NCI-H748 (cell line): ENCODE measurements at regions not wholly inside any gene's neighbourhood (a gene's known extent, or its start where the extent isn't known, plus 50 kb on each side); places are given as distances from the start of the nearest gene placed in this dataset.
"Not testable (repeated sequence)": the region's sequence is repeated elsewhere in the genome, so short reads cannot be mapped to it uniquely, and the experiment has no call there.

Experiments used
- DNase-seq: peaks from one replicate; lab custom pipeline; 2025; ENCODE audit not compliant: unreplicated experiment; lab: John Stamatoyannopoulos, UW

DNA sequence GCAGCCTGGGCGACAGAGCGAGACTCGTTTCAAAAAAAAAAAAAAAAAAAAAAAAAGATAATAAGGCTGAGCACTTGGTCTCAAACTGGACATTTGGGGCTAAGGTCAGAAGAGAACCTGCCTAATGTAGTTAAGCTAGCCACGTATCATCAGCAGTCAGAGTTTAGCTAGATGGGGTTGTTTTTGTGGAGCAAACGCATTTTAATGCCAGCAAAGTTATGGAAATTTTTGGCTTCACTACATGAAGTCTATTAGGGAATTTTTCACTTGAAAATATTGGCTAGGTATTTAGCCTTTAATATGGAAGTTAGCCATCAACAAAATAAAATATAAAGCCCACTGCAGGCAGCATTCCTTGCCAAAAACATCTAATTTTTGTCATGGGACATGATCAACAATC lies 902.9 kb upstream of the CDH18 start:
- DNase-seq = not testable (repeated sequence)

DNA sequence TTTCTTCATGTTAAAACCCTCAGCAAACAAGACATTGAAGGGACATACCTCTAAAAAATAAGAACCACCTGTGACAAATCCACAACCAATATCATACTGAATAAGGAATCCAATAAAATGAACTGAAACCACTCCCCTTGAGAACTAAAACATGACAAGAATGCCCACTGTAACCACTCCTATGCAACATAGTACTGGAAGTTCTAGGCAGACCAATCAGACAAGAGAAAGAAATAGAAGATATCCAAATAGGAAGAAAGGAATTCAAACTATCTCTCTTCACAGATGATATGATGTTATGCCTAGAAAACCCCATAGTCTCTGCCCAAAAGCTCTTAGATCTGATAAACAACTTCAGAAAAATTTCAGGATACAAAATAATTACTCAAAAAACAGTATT lies 887.7 kb upstream of the CDH18 start:
- not testable (repeated sequence) for DNase-seq

DNA sequence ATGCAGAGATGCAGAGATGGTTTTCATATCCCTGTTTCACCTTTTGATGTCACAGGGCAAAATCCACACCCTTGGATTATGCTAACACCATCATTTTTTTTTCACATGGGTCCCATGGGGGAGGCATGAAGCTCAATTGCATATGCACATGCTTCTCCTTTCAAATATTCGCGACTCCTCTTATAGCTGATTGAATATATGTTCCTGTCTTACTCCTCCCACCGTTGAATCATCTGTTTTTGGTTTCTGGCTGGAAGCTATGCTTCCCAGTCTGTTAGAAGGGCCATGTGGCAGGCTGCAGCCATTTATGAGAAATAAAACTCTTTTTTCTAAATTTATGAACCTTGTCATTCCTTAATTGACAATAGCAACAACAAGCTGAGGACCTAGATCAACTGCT lies 877.9 kb upstream of the CDH18 start:
- not testable (repeated sequence) for DNase-seq

DNA sequence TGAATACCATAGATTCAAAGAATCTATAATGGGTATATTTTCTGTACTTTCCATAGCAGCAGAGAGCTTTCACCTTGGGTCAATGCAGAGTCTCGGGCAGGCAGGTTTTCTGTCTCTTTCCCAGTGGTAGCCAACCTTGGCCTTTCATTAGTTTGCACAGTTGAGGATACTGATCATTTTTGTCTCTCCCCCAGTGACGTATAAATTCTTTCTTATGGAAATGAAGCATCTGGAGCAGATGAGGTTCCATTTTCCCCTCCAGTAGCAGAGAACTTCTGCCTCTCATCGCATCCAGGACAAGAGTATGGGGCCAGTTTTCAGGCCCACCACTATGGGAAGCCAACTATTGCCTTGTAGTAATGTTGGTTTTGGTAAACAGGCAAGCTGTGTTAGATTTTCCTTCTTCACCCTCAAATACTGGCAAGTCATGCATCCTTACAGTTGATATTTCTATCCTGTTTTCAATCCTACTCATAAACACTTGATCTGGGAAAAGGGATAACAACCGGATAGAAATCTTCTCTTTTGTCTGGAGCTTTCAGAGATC lies 845.2 kb upstream of the CDH18 start:
- DNase-seq = no peak

DNA sequence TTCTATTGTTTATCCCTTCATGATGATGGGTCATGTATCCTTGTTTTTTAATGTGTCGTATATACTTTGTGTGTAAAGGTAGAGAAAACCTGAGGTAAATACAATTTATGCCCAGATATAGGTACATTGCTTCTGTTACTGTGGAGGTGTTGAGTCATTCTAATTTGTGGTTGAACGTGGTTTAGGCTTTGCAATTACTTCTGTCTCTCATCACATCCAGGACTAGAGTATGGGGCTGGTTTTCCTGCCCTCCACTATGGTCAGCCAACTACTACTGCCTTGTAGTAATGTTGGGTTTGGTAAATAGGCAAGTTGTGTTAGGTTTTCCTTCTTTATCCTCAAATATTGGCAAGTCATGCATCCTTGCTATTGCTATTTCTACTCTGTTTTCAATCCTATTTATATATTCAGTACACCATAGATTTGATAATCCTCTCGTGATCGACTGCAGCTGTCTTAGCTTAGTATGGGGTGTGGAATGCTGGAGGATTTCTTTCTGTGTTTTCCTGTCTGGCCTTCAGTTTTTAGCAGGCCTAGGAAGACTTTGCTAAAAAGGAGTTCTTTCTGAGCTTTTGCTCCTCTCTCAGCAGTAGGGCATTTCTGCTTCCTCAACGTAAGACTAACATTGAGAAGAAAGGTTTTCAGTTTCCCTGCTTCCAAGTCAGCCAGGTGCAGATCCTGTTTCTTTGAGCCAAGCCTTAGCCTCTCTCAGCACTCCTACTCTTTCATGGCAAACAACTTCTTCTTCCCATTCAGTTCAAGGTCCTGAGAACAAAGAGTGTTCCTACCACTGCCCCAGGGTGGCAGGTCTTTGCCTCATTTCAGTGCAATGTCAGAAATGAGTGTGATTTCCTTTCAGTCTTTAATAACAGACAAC lies 844.4 kb upstream of the CDH18 start:
- DNase-seq = no peak

DNA sequence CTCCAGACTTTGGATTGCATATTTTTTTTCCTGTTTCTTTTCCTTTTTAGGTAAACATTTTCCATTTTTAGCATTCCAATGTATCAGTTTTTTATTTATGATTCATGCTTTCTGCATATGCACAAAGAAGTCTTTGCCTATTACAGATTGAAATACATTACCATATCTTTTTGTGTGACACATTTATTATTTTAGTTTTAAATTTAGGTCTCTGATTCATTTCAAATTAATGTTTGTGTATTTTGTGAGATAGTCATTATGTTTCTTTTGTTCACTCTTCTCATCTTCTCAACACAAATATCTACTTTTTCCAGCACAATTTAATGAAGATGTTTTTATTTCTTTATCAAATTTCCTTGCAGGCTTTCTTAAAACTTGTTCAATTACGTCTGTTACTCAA lies 838.0 kb upstream of the CDH18 start:
- DNase-seq = not testable (repeated sequence)

DNA sequence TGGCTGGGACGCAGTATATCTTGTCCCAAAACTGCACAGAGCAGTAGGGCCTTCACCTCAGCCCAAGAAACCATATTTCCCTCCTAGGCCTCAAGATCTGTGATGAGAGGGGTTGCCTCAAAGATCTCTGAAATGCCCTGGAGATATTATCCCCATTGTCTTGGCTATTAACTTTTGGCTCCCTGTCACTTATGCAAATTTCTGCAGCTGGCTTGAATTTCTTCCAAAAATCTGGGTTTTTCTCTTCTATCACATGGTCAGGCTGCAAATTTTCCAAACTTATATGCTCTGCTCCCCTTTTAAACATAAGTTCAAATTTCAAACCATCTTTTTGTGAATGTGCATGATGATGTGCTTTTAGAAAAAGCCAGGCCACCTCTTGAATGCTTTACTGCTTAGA lies 809.2 kb upstream of the CDH18 start:
- DNase-seq = not testable (repeated sequence)

DNA sequence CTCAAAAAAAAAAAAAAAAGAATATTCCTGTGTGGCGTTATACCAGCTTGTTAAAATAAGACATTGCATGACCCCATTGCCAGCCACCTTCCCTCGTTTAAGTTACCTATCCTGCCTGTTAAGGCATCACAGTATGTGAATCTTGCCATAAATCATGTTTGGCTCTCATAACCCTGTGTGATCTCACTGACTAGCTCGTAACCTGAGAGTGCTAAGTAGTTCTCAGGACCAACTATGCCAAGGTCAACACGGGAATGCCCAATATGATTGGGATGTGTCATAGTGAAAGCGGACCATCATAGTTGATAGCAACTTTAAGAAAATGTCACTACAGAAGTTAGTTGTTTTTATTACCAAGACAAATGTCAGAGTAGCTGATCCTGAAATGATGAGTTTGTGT lies 796.8 kb upstream of the CDH18 start:
- DNase-seq = not testable (repeated sequence)

DNA sequence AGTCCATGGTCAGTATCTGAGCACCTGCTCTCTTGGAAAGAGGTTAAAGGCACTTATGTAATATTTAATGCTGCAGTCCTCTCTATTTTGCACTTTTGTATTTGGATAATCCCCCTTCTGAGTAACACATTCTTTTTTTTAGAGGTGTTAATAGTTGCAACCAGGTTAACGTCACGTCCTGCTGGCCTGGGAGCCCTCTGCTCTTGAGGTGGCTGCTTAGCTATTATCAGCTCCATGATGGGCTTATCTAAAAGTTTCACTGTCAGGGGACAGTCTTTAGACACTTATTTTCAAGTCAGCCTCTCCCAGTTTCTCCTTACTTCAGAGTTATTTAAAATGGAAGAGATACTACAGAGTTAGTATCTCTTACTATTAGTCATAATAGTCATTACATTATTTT lies 795.5 kb upstream of the CDH18 start:
- DNase-seq = not testable (repeated sequence)

DNA sequence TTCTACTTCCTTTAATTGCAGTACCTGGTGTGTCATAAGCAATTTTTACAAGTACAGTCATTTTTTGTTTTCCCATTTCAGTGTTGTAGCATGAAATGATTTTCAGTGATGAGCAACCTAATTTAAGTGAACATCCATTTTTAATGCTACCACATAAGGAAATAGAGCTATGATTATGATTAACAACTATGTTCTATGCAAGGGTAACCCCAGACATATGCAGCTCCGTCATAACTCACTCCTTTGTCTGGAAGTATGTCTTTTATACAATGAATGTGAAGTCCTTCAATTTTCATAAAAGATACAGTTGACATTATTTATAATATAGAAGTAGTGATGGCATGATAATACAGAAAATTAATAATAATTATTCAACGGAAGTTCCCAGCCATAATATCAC lies 783.3 kb upstream of the CDH18 start:
- DNase-seq = not testable (repeated sequence)

DNA sequence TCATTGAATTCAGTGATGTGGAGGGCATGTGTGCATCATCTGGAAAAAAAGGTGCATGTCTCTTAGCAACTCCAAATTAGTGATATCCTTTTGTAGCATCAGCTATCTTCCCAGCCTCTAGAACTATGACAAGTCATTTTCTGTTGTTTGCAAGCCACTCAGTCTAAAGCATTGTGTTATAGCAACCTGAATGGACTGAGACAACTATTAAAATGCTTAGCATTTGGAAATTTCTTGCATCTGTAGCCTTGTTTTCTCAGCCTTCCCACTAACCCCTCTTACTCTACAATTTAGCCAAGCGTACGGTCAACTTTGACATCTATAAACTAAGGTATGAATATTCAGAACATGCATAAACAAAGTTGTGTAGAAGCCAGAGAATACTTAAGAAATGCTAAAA lies 777.1 kb upstream of the CDH18 start:
- DNase-seq = not testable (repeated sequence)

DNA sequence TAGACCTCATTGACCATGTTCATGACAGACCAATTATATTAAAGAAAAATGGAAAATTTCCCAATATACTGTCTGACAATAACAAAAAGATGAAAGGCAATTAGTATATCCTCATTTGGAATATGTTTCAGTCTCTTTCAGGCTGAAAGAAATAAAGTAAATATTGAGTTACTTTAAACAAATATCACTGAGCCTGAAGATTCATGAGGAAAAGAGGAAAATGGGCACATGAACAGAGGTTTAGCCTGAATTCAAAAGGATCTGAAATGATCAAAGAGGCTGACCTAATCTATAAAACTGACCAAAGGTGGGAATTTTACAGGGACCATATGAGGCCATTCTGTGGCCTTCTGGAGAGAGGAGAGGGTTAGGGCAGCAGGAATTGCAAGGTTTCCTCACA lies 771.5 kb upstream of the CDH18 start:
- DNase-seq = not testable (repeated sequence)

DNA sequence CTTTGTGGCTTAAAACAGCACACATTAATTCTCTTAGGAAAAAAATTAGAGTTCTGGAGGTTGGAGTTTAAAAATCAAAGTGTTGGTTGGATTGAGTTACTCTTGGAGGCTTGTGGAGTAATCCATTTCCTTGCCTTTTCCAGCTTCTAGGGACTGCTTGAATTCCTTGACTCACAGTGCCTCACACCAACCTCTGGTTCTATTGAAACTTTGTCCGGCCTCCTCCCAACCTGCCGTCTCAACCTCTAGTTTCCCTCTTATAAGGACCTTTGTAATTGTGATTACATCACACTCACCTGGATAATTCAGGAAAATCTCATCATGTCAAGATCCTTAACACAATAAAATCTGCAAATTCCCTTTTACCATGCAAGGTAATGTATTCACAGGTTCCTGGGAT lies 764.2 kb upstream of the CDH18 start:
- not testable (repeated sequence) for DNase-seq

DNA sequence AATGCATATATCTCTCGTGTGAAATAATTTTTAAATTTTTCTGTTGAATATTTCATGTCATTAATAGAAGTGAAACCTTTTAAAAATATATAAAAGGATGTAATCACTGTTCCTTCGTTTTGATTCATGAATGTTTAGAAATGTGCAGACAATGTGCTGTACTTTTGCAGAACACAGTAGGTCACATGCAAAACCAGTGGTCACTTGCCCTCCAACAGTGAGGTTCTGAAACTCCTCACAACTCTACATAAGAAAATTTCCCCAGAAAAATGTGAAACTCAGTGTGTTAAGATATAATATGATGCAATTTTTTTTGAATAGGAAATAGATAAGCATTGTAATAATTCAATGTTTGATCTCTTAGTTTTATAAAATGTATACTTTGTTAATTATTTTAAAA lies 747.7 kb upstream of the CDH18 start:
- not testable (repeated sequence) for DNase-seq

DNA sequence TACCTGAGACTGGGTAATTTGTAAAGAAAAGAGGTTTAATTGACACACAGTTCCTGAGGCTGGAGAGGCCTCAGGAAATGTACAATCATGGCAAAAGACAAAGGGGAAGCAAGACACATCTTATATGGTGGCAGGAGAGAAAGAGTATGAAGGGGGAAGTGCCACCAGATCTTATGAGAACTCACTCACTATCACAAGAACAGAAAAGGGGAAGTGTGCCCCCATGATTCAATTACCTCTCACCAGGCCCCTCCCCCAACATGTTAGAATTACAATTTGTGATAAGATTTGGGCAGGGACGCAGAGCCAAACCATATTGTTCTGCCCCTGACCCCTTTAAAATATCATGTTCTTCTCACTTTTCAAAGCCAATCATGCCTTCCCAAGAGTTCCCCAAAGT lies 744.2 kb upstream of the CDH18 start:
- not testable (repeated sequence) for DNase-seq

DNA sequence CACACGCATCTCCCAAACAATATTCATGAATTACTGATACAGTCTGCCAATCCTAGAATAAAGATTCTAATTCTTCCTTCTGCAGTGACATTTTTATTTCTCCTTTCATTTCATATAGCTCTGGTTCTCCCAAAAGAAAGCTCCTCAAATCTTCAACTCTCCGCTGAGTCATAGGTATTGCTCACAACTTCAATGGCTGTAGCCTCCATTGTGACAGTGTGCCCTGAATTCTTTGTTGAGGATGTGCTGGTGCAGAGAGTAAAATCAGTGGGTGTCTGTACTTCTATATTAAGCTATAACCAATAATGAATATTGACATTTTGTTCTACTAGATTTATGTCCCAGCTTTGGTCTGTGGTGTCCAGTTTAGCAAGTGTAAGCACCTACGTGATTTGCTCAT lies 733.3 kb upstream of the CDH18 start:
- DNase-seq = not testable (repeated sequence)

DNA sequence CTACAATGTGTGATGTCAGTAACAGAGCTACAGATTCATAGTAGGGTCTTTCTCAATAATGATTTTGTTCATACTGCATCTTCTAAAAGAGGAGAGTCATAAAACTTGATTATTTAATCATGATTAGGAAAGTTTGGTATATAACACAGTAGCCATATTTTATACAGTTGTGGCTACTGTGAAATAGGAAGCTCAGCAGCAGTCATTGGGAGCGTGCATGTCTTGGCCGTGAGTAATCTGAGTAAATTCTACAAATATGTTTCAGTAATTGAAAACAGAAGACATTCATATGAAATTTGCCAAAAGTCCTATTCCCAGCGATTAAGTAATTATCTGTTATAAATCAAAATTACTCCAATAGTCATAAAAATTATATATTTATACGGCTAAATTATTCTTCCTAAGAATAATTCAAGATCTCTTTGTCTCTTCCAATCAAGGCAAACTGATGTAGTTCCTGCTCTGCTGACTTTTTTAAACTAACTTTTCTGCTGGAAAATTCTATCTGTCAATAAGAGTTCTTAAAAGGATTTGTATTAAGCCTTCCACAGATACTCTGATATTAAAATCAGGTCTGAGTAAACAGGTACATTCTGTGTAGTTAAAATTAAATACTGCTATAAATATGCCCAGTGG lies 723.6 kb upstream of the CDH18 start:
- DNase-seq = not testable (repeated sequence)

DNA sequence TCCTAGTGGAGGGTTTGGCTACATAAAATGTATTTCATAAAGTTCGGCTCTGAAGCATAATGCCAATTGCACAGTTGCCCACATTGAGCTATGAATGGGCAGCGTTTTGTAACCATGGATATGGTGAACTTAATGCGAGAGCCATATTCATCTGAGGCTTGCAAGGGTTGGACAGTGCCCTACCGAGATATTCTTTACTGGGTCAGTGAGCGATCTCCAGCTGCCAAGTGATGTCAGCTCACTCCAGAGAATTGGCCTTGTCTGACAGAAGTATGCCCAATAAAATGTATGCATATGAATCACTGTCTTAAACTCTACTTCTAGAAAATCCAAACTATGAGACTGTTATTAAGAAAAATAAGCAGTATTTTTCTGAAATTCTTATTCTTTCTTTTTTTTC lies 719.6 kb upstream of the CDH18 start:
- peak; percentile 17 for DNase-seq

DNA sequence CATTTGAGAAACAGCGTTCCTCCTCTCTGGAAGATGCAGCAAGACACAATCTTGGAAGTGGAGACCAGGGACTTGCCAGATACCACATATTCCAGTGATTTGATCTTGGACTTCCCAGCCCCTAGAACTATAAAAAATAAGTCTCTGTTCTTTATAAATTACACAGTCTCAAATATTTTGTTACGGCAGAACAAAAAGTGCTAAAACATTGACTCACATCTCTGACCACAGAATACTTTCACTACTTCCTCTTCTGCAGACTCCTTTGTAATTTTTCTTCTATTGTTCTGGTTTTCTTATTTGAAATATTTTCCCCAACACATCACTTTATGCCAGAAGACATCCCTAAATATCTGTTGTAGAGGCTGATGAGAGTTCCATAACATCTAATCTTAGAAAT lies 706.1 kb upstream of the CDH18 start:
- DNase-seq = no peak

DNA sequence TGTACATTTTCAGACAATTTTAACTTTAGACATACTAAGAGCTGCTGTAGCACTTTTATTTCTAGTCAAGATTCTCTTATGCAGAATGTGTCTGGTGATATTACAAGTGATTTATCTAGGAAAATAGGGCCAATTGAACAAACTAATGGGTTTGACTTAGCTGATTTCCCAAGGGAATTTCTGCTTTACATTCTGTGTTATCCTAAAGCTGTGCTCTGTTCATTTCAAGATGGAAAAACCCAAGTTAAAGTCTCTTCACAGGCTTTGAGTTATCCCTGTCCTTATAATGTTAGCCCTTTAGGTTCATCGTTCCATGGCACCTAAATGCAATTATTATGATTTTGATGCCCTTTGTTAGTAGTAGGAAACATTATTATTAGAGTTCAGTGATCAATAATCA lies 704.9 kb upstream of the CDH18 start:
- no peak for DNase-seq

DNA sequence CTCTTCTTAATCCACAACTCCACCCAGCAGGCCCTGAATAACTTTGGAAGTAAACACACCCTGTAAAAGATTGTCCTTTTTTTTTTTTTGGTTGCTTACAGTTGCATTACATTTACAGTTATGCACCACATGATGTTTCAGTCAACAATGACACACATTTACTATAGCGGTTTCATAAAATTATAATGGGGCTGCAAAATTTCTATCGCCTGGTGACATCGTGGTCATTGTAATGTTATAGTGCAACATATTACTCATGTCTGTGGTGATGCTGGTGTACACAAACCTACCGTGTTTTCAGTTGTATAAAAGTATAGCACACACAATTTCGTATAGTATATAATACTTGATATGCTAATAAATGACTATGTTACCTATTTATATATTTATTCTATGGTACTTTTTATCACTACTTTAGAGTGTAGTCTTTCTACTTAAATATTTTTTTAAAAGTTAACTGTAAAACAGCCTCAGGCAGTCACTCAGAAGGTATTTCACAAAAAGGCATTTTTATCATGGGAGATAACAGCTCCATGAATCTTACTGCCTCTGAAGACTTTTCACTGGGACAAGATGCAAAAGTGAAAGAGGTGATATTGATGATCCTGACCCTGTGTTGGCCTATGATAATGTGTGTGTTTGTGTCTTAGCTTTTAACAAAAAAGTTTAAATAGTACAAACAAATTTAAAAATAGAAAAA lies 695.4 kb upstream of the CDH18 start:
- no peak for DNase-seq
